Activated CD4-positive, alpha-beta T cell treated with anti-CD3 and anti-CD28 coated beads for 36 hours (primary cell): ENCODE measurements at regions not wholly inside any gene's neighbourhood (a gene's known extent, or its start where the extent isn't known, plus 50 kb on each side); places are given as distances from the start of the nearest gene placed in this dataset.
A peak's percentile ranks its signal among the peaks of the same experiment; 100 is the strongest.

Experiments
- ATAC-seq: fragments of 200-7000 bp; cut with Tn5 transposase; one replicate; pipeline ENCODE4 v1.10.0; 2021; ENCODE audit warnings: mild to moderate bottlenecking, moderate library complexity
- CTCF ChIA-PET: fragments of 350-600 bp; sonication (Branson Sonifier 250); formaldehyde crosslinking; loops from one replicate; lab custom pipeline; 2021; ENCODE audit warnings: antibody characterized with exemption; lab: Charles Lee
- POLR2A ChIA-PET: fragments of 350-600 bp; sonication (Branson Sonifier 250); formaldehyde crosslinking; loops from one replicate; lab custom pipeline; 2021; ENCODE audit warnings: antibody characterized with exemption, inconsistent platforms; lab: Charles Lee
- DNase-seq: peaks from one replicate; pipeline ENCODE4 v3.0.0-alpha.2; 2020
- H3K27ac Mint-ChIP-seq: one replicate; pipeline ENCODE4 v1.8.0; 2021; ENCODE audit warnings: mixed read lengths
- H3K27me3 Mint-ChIP-seq: one replicate; pipeline ENCODE4 v1.8.0; 2021; ENCODE audit warnings: mixed read lengths
- H3K36me3 Mint-ChIP-seq: one replicate; pipeline ENCODE4 v1.8.0; 2021; ENCODE audit warnings: low read depth, mixed read lengths
- H3K4me1 Mint-ChIP-seq: one replicate; pipeline ENCODE4 v1.8.0; 2021; ENCODE audit warnings: mixed read lengths
- H3K4me3 Mint-ChIP-seq: one replicate; pipeline ENCODE4 v1.8.0; 2021; ENCODE audit warnings: mild to moderate bottlenecking, moderate library complexity, mixed read lengths
- H3K9me3 Mint-ChIP-seq: one replicate; pipeline ENCODE4 v1.8.0; 2021; ENCODE audit warnings: low read depth, mixed read lengths
- intact Hi-C, 2 experiments: fragments of 100-400 bp; cut with DNase I in 1 of 2; cut with micrococcal nuclease in 1 of 2; formaldehyde crosslinking; loops; one replicate each; pipeline versions ENCODE4 v1.14.2 to v1.15.1; 2022 to 2024; cut with DNase I, micrococcal nuclease

DNA sequence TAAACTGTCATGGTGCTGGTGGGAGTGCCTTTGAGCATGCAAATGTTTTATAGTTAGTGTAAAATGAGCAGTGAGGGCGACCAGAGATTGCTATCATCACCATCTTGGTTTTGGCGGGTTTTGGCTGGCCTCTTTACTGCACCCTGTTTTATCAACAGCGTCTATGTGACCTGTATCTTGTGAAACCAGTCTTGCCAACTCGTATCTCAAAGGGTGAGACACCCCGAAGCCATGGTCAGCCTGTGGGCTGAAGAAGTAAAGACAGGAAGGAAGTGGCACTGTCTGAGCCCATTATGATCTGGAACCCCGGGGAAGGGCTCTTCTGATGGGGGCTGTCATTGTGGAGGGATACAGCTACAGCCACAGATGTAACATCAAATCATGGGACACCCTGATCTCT lies 81.5 kb upstream of the FAM216B start:
- Mint-ChIP-seq H3K9me3 (no peaks in the 10 kb centered on the region), H3K36me3 (no peaks in the 10 kb centered on the region), H3K4me1 (no peaks in the 10 kb centered on the region), H3K27ac (no peak overlapping the region), H3K27me3 (peaks cover 14% of the 10 kb centered on the region), H3K4me3 (no peak overlapping the region)
- intact Hi-C loops = no loop called here
- ChIA-PET POLR2A (no interaction called here), CTCF (no interaction called here)
- ATAC-seq = no peak
- DNase-seq = no peak

DNA sequence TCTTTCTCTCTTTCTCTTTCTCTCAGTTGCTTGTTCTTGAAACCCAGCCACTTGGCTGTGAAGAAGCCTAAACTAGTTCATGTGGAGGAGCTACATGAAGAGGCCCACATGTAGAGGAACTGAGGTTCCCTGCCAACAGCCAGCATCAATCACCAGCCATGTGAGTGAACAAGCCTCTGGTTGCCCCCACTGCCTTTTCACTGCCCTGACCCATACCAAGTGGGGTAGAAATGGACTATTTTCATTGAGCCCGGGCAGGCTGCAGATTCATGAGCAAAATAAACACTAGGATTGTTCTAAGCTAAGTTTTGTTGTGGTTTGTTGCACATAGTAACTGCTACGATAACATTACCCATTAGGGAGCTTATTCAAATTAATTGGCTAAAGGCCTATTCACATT lies 78.7 kb upstream of the FAM216B start:
- H3K36me3 Mint-ChIP-seq = no peaks in the 10 kb centered on the region
- intact Hi-C loops = no loop called here
- no peaks in the 10 kb centered on the region for H3K9me3 Mint-ChIP-seq
- no peaks in the 10 kb centered on the region for H3K4me1 Mint-ChIP-seq
- DNase-seq (no peak), ATAC-seq (no peak)
- CTCF ChIA-PET = interaction anchor here (0.6 to 1.6 kb wide), 4 partner anchors 39 to 839 kb away, joined by 3 to 4 read pairs (median 4); no protein-coding TSS in a partner anchor
- H3K27me3 Mint-ChIP-seq = peaks cover 22% of the 10 kb centered on the region
- H3K4me3 Mint-ChIP-seq = no peak overlapping the region
- H3K27ac Mint-ChIP-seq = no peak overlapping the region
- POLR2A ChIA-PET = no interaction called here

DNA sequence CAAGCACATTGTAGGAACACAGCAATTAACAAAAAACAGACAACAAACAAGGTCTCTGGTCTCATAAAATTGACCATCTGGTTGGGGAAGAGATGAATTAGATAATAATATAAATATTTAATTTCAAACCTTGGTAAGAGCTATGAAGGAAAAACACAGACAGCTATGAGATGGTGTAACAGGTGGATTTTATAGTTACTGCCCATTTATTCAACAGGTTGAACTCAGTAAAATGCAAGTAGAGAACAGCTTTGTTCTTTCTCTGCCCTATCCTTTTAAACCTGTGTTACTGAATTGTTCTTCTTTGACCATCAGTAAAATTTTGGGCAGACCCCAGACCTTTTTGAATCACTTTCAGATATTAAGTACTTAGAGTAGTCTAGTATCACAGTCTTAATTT lies 77.6 kb upstream of the FAM216B start:
- ChIA-PET POLR2A (no interaction called here), CTCF (interaction anchor here (1.6 kb wide), 1 partner anchor 66 kb away, joined by 4 read pairs; no protein-coding TSS in a partner anchor)
- Mint-ChIP-seq H3K27me3 (peaks cover 18% of the 10 kb centered on the region), H3K27ac (no peak overlapping the region), H3K9me3 (no peaks in the 10 kb centered on the region), H3K36me3 (no peaks in the 10 kb centered on the region), H3K4me3 (no peak overlapping the region), H3K4me1 (no peaks in the 10 kb centered on the region)
- ATAC-seq (no peak), DNase-seq (no peak)
- intact Hi-C loops = no loop called here

DNA sequence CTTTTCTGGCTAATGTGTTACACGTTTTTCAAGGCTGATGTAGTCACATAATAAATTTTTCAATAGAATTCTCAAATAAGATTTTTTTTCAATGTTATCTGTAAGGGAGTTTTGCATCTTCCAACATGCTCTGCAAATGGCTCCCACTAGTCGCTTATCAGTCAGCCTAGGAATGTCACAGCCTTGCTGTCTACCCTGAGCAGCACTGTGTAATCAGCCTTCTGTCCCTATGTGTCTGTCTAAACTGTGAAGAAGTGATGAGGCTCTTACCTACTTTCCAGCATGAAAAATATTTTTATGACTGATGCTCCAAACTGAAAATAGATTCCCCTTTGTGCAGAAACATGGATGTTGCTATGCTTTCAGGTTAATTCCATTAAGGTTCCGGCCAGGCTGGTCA lies 75.1 kb upstream of the FAM216B start:
- no peak for ATAC-seq
- intact Hi-C loops = no loop called here
- no peak for DNase-seq
- ChIA-PET CTCF (no interaction called here), POLR2A (no interaction called here)
- Mint-ChIP-seq H3K9me3 (no peaks in the 10 kb centered on the region), H3K4me1 (no peaks in the 10 kb centered on the region), H3K4me3 (no peak overlapping the region), H3K27me3 (peaks cover 16% of the 10 kb centered on the region), H3K36me3 (no peaks in the 10 kb centered on the region), H3K27ac (no peak overlapping the region)

DNA sequence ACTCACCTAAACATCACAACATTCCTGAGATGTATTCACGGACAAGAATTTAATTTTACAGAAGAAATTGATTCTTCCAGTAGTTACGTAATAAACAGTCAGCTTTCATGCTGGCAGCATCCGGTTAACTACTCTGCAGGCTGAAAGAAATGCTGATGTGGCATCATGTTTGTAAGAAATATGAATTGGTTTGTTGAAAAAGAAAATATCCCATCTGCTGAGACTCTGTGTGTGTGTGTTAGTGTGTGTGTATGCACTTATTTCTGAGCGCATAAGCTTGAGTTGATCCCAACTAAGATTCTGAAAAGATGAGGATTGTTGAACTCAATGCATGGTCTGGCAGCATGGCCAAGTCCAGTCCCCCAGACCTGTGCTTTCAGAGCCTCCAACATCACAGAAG lies 74.3 kb upstream of the FAM216B start:
- Mint-ChIP-seq H3K27me3 (peaks cover 16% of the 10 kb centered on the region), H3K36me3 (no peaks in the 10 kb centered on the region), H3K4me3 (no peak overlapping the region), H3K4me1 (no peaks in the 10 kb centered on the region), H3K9me3 (no peaks in the 10 kb centered on the region), H3K27ac (no peak overlapping the region)
- DNase-seq (no peak), ATAC-seq (no peak)
- ChIA-PET POLR2A (no interaction called here), CTCF (interaction anchor here (1.0 kb wide), 1 partner anchor 9 kb away, joined by 3 read pairs; no protein-coding TSS in a partner anchor)
- intact Hi-C loops = no loop called here

DNA sequence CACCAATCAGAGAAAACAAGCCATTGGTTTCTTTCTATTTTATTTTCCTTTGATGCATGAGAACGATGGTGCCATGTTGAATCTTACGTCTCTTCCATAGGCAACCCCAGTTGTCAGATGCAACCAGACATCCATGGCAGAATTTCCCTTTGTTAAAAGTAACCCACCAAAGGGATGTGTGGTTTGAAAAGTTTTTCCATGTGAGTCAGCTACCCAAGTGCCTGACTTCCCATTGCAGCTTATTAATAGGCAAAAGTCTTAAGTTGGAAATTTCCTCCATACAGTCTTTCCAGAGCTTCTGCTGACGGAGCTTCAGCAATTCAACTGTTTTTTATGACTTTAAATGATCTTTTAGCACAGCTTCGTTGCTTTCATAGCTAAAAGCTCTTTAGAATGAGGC lies 73.8 kb upstream of the FAM216B start:
- POLR2A ChIA-PET = no interaction called here
- Mint-ChIP-seq H3K36me3 (no peaks in the 10 kb centered on the region), H3K27me3 (peaks cover 17% of the 10 kb centered on the region), H3K27ac (no peak overlapping the region), H3K4me1 (no peaks in the 10 kb centered on the region), H3K9me3 (peaks cover 2% of the 10 kb centered on the region), H3K4me3 (no peak overlapping the region)
- no peak for ATAC-seq
- intact Hi-C loops = no loop called here
- CTCF ChIA-PET = interaction anchor here (1.0 kb wide), 1 partner anchor 9 kb away, joined by 3 read pairs; no protein-coding TSS in a partner anchor
- no peak for DNase-seq

DNA sequence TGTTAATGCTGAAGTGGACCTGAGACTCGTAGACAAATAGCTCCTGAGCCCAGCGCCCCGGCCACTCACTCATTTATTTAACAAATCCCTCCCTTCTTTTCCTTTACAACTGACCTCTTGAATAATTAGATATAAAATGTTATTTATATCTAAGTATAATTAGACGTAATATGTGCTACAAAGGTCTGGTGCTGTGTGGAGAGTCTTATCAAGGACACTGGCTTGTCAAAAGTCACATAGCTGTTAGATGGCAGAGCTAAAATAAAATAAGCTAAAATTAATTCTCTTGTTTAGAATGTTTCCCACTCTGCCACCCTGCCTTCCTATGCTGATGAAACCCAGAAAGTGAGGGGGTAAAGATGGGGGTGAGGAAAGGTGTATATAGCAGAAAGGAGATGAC lies 73.0 kb upstream of the FAM216B start:
- peaks cover 18% of the 10 kb centered on the region for H3K27me3 Mint-ChIP-seq
- ATAC-seq (no peak), DNase-seq (no peak)
- H3K4me3 Mint-ChIP-seq = no peak overlapping the region
- CTCF ChIA-PET = interaction anchor here (0.6 kb wide), 1 partner anchor 956 kb away, joined by 3 read pairs; no protein-coding TSS in a partner anchor
- peaks cover 4% of the 10 kb centered on the region for H3K9me3 Mint-ChIP-seq
- intact Hi-C loops = no loop called here
- H3K36me3 Mint-ChIP-seq = no peaks in the 10 kb centered on the region
- POLR2A ChIA-PET = no interaction called here
- no peaks in the 10 kb centered on the region for H3K4me1 Mint-ChIP-seq
- H3K27ac Mint-ChIP-seq = no peak overlapping the region

DNA sequence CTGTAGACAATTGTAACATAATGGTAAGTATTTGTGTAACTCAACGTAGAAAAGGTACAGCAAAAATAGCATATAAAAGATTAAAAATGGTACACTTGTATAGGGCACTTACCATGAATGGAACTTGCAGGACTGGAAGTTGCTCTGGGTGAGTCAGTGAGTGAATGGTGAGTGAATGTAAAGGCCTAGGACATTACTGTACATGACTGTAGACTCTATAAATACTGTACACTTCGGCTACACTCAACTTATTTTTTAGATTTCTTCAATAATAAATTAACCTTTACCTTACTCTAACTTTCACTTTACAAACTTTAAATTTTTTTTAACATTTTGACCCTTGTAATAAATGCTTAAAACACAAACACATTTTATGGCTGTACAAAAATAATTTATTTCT lies 72.1 kb upstream of the FAM216B start:
- Mint-ChIP-seq H3K4me3 (no peak overlapping the region), H3K27me3 (peaks cover 18% of the 10 kb centered on the region), H3K4me1 (no peaks in the 10 kb centered on the region), H3K27ac (no peak overlapping the region), H3K36me3 (no peaks in the 10 kb centered on the region), H3K9me3 (peaks cover 4% of the 10 kb centered on the region)
- POLR2A ChIA-PET = no interaction called here
- ATAC-seq (no peak), DNase-seq (no peak)
- intact Hi-C loops = no loop called here
- CTCF ChIA-PET = no interaction called here

DNA sequence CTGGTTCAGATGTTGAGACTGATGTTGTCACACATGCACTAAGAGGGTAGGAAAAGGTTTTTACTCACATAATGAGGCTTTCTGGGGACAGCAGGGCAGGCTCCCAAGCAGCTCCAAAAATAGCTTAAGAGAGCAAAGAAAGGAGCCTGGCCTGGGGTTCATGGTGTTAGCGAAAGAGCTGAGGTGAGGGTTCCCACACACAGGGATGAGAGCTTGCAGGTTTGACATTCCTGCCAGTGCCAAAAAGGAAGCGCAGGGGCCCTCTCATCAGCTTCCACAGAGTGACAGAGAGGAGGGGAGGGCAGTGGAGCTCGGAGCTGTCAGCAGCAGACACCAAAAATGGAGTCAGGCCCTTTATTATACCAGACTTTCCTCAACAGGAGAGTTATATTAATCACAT lies 65.5 kb upstream of the FAM216B start:
- Mint-ChIP-seq H3K27ac (no peak overlapping the region), H3K4me3 (no peak overlapping the region), H3K36me3 (no peaks in the 10 kb centered on the region), H3K4me1 (peaks cover 10% of the 10 kb centered on the region), H3K27me3 (peaks cover 17% of the 10 kb centered on the region), H3K9me3 (peaks cover 4% of the 10 kb centered on the region)
- ATAC-seq (no peak), DNase-seq (no peak)
- intact Hi-C loops = no loop called here
- CTCF ChIA-PET = interaction anchor here (0.7 to 0.8 kb wide), 2 partner anchors 9 to 248 kb away, joined by 3 read pairs; no protein-coding TSS in a partner anchor
- POLR2A ChIA-PET = no interaction called here

DNA sequence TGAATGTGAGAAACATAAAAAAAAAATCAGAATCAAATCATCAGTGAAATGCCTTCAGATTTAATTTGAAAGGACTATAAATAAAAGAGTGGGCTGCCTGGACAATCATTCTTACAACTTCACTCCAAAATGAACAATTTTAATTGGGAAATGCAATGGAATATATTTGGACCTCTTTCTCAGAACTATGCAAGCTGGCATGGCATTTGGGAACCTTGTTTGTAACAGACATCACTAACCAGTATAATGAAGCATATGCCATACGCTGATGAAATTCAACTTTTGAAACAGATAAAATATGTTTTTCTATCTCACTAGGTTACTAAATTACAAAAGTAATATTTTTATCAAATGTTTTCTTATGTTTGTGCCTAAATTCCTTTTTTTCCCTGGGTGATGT lies 64.2 kb upstream of the FAM216B start:
- Mint-ChIP-seq H3K4me1 (peaks cover 10% of the 10 kb centered on the region), H3K27me3 (peaks cover 20% of the 10 kb centered on the region), H3K27ac (no peak overlapping the region), H3K36me3 (no peaks in the 10 kb centered on the region), H3K4me3 (no peak overlapping the region), H3K9me3 (peaks cover 4% of the 10 kb centered on the region)
- CTCF ChIA-PET = no interaction called here
- intact Hi-C loops = no loop called here
- DNase-seq (no peak), ATAC-seq (no peak)
- POLR2A ChIA-PET = no interaction called here

DNA sequence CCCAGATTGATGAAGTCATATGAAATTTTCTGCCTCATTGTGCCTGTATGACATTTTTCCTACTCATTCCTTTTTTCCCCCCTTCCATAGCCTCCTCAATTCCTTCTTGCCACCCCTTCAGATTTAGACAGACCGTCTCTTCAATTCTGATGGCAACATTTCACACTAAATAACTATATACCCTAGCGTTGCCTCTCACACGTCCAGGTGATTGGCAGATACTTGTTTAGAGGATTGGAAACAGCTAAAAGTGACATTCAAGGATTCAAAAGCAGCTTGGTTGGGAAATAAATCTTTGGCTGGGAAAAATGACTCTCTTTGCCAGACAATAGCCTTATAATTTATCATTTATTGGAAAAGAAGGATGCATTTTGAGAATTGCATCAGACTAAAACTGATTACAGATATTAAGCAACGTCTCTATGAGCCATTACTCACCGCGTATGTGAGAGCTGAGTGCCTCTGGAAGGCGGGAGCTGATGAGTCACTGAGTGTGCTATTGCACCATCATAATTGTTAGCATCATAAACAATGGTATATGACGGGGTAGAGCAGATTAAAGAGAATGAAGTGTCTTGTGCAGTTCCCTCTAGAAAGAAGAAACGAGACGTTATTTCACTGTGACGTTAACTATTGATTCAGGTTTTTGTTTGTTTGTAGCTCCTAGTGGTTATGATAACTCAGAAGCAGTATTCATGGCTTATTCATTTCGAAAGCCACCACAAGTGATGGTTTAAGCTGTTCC lies 61.1 kb upstream of the FAM216B start:
- Mint-ChIP-seq H3K4me1 (peaks cover 10% of the 10 kb centered on the region), H3K27me3 (peaks cover 20% of the 10 kb centered on the region), H3K36me3 (no peaks in the 10 kb centered on the region), H3K27ac (peak overlapping the region; percentile 27), H3K4me3 (no peak overlapping the region), H3K9me3 (no peaks in the 10 kb centered on the region)
- intact Hi-C loops = loop anchor here in 1 of 2 experiments (1.0 kb wide), 1 partner anchor 366 kb away; no protein-coding TSS in a partner anchor
- ATAC-seq (peak; percentile 97), DNase-seq (peak; percentile 59)
- POLR2A ChIA-PET = interaction anchor here (0.6 kb wide), 1 partner anchor 1929 kb away, joined by 4 read pairs; no protein-coding TSS in a partner anchor
- CTCF ChIA-PET = no interaction called here

DNA sequence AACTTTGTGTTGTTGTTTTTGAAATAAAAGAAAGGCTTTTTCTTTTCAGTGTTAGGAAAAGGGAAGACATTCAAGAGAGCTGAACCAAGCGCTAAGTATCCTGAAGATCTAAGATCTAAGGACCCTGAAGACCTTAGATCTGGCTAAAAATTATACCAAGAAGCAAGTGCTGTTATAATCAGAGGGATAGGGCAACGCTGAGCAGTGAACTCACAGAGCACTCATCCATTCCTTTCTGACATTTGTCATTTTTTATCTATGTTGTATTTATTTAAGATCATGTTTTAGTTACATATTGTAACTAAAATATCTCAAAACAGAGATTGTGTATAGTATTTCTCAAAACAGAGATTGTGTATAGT lies 60.5 kb upstream of the FAM216B start:
- H3K4me3 Mint-ChIP-seq = no peak overlapping the region
- ATAC-seq (peak; percentile 24), DNase-seq (no peak)
- H3K27ac Mint-ChIP-seq = peak overlapping the region; percentile 6
- peaks cover 10% of the 10 kb centered on the region for H3K4me1 Mint-ChIP-seq
- no peaks in the 10 kb centered on the region for H3K36me3 Mint-ChIP-seq
- peaks cover 20% of the 10 kb centered on the region for H3K27me3 Mint-ChIP-seq
- no peaks in the 10 kb centered on the region for H3K9me3 Mint-ChIP-seq
- CTCF ChIA-PET = no interaction called here
- POLR2A ChIA-PET = interaction anchor here (0.6 kb wide), 1 partner anchor 1928 kb away, joined by 4 read pairs; no protein-coding TSS in a partner anchor
- intact Hi-C loops = loop anchor here in 1 of 2 experiments (1.0 kb wide), 1 partner anchor 367 kb away; no protein-coding TSS in a partner anchor
